Aorta (tissue), 5 donors: ENCODE measurements at regions not wholly inside any gene's neighbourhood (a gene's known extent, or its start where the extent isn't known, plus 50 kb on each side); places are given as distances from the start of the nearest gene placed in this dataset.

Source experiments
- ATAC-seq: fragments of 200-7000 bp; cut with Tn5 transposase; one replicate; pipeline ENCODE4 v1.9.1; 2022; ENCODE audit warnings: moderate library complexity; ENCODE audit not compliant: low FRiP score
- DNase-seq, 2 donors: peaks; one replicate each; pipeline ENCODE4 v3.0.0-alpha.2; 2020
- H3K27ac ChIP-seq, 2 donors: one replicate each; pipeline ENCODE4 v1.5.1; 2013; ENCODE audit warnings: low read length in 2 of 2, mild to moderate bottlenecking in 2 of 2, moderate library complexity in 2 of 2, control low read depth in 1 of 2, inconsistent platforms in 1 of 2, low read depth in 1 of 2
- H3K27me3 ChIP-seq, 2 donors: one replicate each; pipeline ENCODE4 v1.6.1; 2013; ENCODE audit warnings: control low read depth in 1 of 2, low read length in 1 of 2, mild to moderate bottlenecking in 1 of 2, moderate library complexity in 1 of 2; ENCODE audit not compliant: insufficient read depth in 2 of 2, control insufficient read depth in 1 of 2
- H3K36me3 ChIP-seq, 2 donors: one replicate each; pipeline ENCODE4 v1.6.1; 2013; ENCODE audit warnings: control low read depth in 1 of 2, low read length in 1 of 2, mild to moderate bottlenecking in 1 of 2; ENCODE audit not compliant: insufficient read depth in 2 of 2, control insufficient read depth in 1 of 2
- H3K4me1 ChIP-seq, 2 donors: one replicate each; pipeline ENCODE4 v1.6.1; 2013; ENCODE audit warnings: low read length in 2 of 2, control low read depth in 1 of 2, mild to moderate bottlenecking in 1 of 2, moderate library complexity in 1 of 2; ENCODE audit not compliant: insufficient read depth in 2 of 2, control insufficient read depth in 1 of 2
- H3K4me3 ChIP-seq, 2 donors: one replicate each; pipeline ENCODE4 v1.5.1; 2013; ENCODE audit warnings: low read length in 2 of 2, control low read depth in 1 of 2, mild to moderate bottlenecking in 1 of 2
- H3K9me3 ChIP-seq: one replicate; pipeline ENCODE4 v1.6.1; 2013; ENCODE audit warnings: mild to moderate bottlenecking, low read length; ENCODE audit not compliant: control insufficient read depth
- WGBS, 2 donors: extraction: QIAGEN DNeasy Blood & Tissue Kit; methylation state at CpG; one replicate each; pipeline ENCODE4 v1.1.7; 2013; 5-methylcytosine and 5-hydroxymethylcytosine counted together
- intact Hi-C, 2 donors: fragments of 100-400 bp; cut with DNase I; formaldehyde crosslinking; loops; one replicate each; pipeline versions ENCODE4 v1.14.2 to v1.15.0; 2022
- donor health status: healthy with polysubstance abuse.
- donor health status: Bipolar disorder and iron deficiency.
- donor health status: DM: no; HTN: no; CAD: no.
- donor health status: DM: no; HTN: no; CAD: no.
- donor health status: DM: yes; HTN: yes; CAD: no.

- Histone ChIP-seq H3K27ac (no peak overlapping the region), H3K36me3 (no peaks in the 10 kb centered on the region), H3K27me3 (no peaks in the 10 kb centered on the region), H3K4me3 (no peak overlapping the region), H3K9me3 (no peaks in the 10 kb centered on the region), H3K4me1 (no peaks in the 10 kb centered on the region)
- DNase-seq: no peak
- intact Hi-C loops: no loop called here
- ATAC-seq: no peak
These were observed 284.4 kb downstream of the NDFIP2 start for GRCh38 chr13:79765331-79765730.

- no peaks in the 10 kb centered on the region for H3K9me3 ChIP-seq
- ATAC-seq: no peak
- no peaks in the 10 kb centered on the region for H3K36me3 ChIP-seq
- H3K4me3 ChIP-seq: no peak overlapping the region
- WGBS, 2 donors: 11 to 26% methylated on average over 3 of the region's 3 CpGs
- H3K27ac ChIP-seq: peak overlapping the region in 1 of 2 donors; percentile 59
- peaks cover 3 to 5% of the 10 kb centered on the region in 2 donors for H3K4me1 ChIP-seq
- intact Hi-C loops: no loop called here
- peak in 1 of 2 donors; percentile 54 for DNase-seq
- H3K27me3 ChIP-seq: no peaks in the 10 kb centered on the region
These were observed 269.1 kb downstream of the NDFIP2 start for GRCh38 chr13:79749984-79750551.

GRCh38 chr13:79749566-79749965 is 268.6 kb downstream of the NDFIP2 start:
- no peak for ATAC-seq
- Histone ChIP-seq H3K9me3 (no peaks in the 10 kb centered on the region), H3K27me3 (no peaks in the 10 kb centered on the region), H3K4me1 (peaks cover 3 to 5% of the 10 kb centered on the region in 2 donors), H3K36me3 (no peaks in the 10 kb centered on the region), H3K4me3 (no peak overlapping the region), H3K27ac (no peak overlapping the region)
- 91 to 94% methylated on average over 2 of the region's 2 CpGs for WGBS, 2 donors
- intact Hi-C loops: no loop called here
- DNase-seq: no peak

- Histone ChIP-seq H3K27ac (no peak overlapping the region), H3K27me3 (no peaks in the 10 kb centered on the region), H3K9me3 (no peaks in the 10 kb centered on the region), H3K4me3 (no peak overlapping the region), H3K4me1 (peaks cover 1 to 3% of the 10 kb centered on the region in 2 donors), H3K36me3 (no peaks in the 10 kb centered on the region)
- no peak for DNase-seq
- intact Hi-C loops: no loop called here
- ATAC-seq: no peak
- 28 to 55% methylated on average over 2 of the region's 2 CpGs for WGBS, 2 donors
These were observed 264.1 kb downstream of the NDFIP2 start for GRCh38 chr13:79745081-79745480.

- ATAC-seq: no peak
- WGBS, 2 donors: 96 to 97% methylated on average over 3 of the region's 3 CpGs
- no peak overlapping the region for H3K27ac ChIP-seq
- H3K4me1 ChIP-seq: no peaks in the 10 kb centered on the region
- no peaks in the 10 kb centered on the region for H3K27me3 ChIP-seq
- H3K36me3 ChIP-seq: no peaks in the 10 kb centered on the region
- H3K4me3 ChIP-seq: no peak overlapping the region
- intact Hi-C loops: no loop called here
- H3K9me3 ChIP-seq: no peaks in the 10 kb centered on the region
- no peak for DNase-seq
These were observed 262.0 kb downstream of the NDFIP2 start for GRCh38 chr13:79742923-79743322.

GRCh38 chr13:79740991-79741390 is 260.0 kb downstream of the NDFIP2 start:
- Histone ChIP-seq H3K27me3 (no peaks in the 10 kb centered on the region), H3K27ac (no peak overlapping the region), H3K4me1 (no peaks in the 10 kb centered on the region), H3K4me3 (no peak overlapping the region), H3K9me3 (no peaks in the 10 kb centered on the region), H3K36me3 (no peaks in the 10 kb centered on the region)
- DNase-seq (no peak), ATAC-seq (no peak)
- intact Hi-C loops: no loop called here
- 7 to 11% methylated on average over 6 of the region's 6 CpGs for WGBS, 2 donors

- no peak for DNase-seq
These were observed 255.4 kb downstream of the NDFIP2 start for GRCh38 chr13:79736356-79736755.

GRCh38 chr13:79735228-79735627 is 254.3 kb downstream of the NDFIP2 start:
- Histone ChIP-seq H3K27ac (no peak overlapping the region), H3K9me3 (peaks cover 2% of the 10 kb centered on the region), H3K4me1 (no peaks in the 10 kb centered on the region), H3K27me3 (no peaks in the 10 kb centered on the region), H3K36me3 (no peaks in the 10 kb centered on the region), H3K4me3 (no peak overlapping the region)
- DNase-seq: no peak
- ATAC-seq: no peak
- intact Hi-C loops: no loop called here

More at GRCh38 chr13:79736356-79736755, 255.4 kb downstream of the NDFIP2 start:
- no peak for ATAC-seq
- Histone ChIP-seq H3K27me3 (no peaks in the 10 kb centered on the region), H3K4me1 (no peaks in the 10 kb centered on the region), H3K36me3 (no peaks in the 10 kb centered on the region), H3K4me3 (no peak overlapping the region), H3K9me3 (peaks cover 2% of the 10 kb centered on the region), H3K27ac (no peak overlapping the region)
- intact Hi-C loops: no loop called here
- 99 to 100% methylated on average over 1 of the region's 1 CpG for WGBS, 2 donors

GRCh38 chr13:79727086-79727485 is 246.1 kb downstream of the NDFIP2 start:
- no peak overlapping the region for H3K4me3 ChIP-seq

More at GRCh38 chr13:79727086-79727485, 246.1 kb downstream of the NDFIP2 start:
- Histone ChIP-seq H3K4me1 (no peaks in the 10 kb centered on the region), H3K9me3 (no peaks in the 10 kb centered on the region), H3K36me3 (no peaks in the 10 kb centered on the region), H3K27ac (no peak overlapping the region), H3K27me3 (no peaks in the 10 kb centered on the region)
- ATAC-seq (no peak), DNase-seq (no peak)
- intact Hi-C loops: no loop called here
